ENCODE measurements at regions not wholly inside any gene's neighbourhood (a gene's known extent, or its start where the extent isn't known, plus 50 kb on each side); places are given as distances from the start of the nearest gene placed in this dataset.
"Not testable (repeated sequence)": the region's sequence is repeated elsewhere in the genome, so short reads cannot be mapped to it uniquely, and the experiment has no call there.

DNA sequence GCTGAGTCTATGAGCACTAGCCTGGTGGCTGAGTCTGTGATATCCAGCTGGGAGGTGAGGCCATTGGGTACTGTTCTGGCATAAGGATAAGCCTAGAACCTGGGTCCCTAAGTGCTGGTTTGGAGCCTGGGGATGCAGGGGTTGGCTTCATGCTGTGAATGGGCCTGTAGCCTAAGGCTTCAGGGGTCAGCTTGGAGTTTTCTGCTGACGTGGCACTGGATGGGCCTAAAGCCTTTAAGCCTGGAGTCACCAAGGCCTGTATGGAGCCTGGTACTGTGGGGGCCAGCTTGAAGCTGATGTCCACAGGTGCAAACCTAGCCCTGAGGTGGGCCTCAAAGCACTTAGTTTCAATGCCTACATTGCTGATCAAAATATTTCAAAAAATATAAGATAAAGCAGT lies 979.6 kb upstream of the POU3F4 start:
- Mint-ChIP-seq H3K4me3 (ENCODE audit: unreplicated experiment) (no peak overlapping the region), H3K9me3 (ENCODE audit: unreplicated experiment) (no peaks in the 10 kb centered on the region), H3K27me3 (ENCODE audit: unreplicated experiment) (peaks cover 5% of the 10 kb centered on the region), H3K4me1 (ENCODE audit: unreplicated experiment) (no peaks in the 10 kb centered on the region), H3K36me3 (ENCODE audit: low read depth, unreplicated experiment) (no peaks in the 10 kb centered on the region), H3K27ac (ENCODE audit: unreplicated experiment) (no peak overlapping the region)
- no peak for DNase-seq (ENCODE audit: low spot score)
- TF ChIP-seq, protein P1, sequence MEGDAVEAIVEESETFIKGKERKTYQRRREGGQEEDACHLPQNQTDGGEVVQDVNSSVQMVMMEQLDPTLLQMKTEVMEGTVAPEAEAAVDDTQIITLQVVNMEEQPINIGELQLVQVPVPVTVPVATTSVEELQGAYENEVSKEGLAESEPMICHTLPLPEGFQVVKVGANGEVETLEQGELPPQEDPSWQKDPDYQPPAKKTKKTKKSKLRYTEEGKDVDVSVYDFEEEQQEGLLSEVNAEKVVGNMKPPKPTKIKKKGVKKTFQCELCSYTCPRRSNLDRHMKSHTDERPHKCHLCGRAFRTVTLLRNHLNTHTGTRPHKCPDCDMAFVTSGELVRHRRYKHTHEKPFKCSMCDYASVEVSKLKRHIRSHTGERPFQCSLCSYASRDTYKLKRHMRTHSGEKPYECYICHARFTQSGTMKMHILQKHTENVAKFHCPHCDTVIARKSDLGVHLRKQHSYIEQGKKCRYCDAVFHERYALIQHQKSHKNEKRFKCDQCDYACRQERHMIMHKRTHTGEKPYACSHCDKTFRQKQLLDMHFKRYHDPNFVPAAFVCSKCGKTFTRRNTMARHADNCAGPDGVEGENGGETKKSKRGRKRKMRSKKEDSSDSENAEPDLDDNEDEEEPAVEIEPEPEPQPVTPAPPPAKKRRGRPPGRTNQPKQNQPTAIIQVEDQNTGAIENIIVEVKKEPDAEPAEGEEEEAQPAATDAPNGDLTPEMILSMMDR (IDR thresholded peaks at IDR 0.05; ENCODE audit: unreplicated experiment) = no peak

DNA sequence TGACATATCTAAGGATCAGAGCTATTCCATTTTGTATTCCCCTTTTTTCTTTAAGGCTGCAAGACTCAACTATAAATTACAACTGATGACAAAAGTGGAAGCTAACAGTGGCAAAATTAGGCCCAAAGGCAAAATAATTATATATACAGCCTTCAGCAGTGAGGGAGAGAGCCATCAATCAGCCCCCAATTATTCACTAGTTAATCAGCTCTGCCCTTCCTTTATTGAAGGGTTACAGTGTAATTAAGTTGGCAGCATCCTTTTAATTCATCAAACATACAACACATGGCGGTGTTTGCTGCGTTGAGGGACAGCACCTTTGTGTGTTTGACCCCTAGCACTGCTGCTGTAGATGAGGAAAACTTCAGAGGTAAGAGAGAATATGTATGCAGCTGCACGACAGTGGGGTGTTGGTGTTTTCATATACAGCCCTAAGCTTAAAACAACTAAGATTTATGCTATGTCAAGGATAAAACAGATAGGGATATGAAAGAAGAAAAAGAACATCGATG lies 973.9 kb upstream of the POU3F4 start:
- Mint-ChIP-seq H3K9me3 (ENCODE audit: unreplicated experiment) (no peaks in the 10 kb centered on the region), H3K4me3 (ENCODE audit: unreplicated experiment) (no peak overlapping the region), H3K27me3 (ENCODE audit: unreplicated experiment) (no peaks in the 10 kb centered on the region), H3K36me3 (ENCODE audit: low read depth, unreplicated experiment) (no peaks in the 10 kb centered on the region), H3K27ac (ENCODE audit: unreplicated experiment) (no peak overlapping the region), H3K4me1 (ENCODE audit: unreplicated experiment) (no peaks in the 10 kb centered on the region)
- no peak for DNase-seq (ENCODE audit: low spot score)
- TF ChIP-seq, protein P1 (IDR thresholded peaks at IDR 0.05; ENCODE audit: unreplicated experiment) = no peak

DNA sequence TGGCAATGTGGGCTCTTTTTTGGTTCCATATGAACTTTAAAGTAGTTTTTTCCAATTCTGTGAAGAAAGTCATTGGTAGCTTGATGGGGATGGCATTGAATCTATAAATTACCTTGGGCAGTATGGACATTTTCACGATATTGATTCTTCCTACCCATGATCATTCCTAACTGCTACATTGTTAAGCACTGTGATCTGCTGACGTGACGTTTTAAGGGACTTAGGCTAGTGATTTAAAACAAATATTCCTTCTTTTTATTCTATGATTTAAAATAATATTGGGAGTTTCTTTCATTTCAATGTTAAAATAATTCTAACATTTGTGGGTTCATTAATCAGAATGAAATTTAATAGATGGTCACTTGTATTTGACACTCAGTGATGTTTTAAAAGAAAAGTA lies 970.9 kb upstream of the POU3F4 start:
- H3K9me3 Mint-ChIP-seq (ENCODE audit: unreplicated experiment); H3K36me3 Mint-ChIP-seq (ENCODE audit: low read depth, unreplicated experiment); DNase-seq (ENCODE audit: low spot score); H3K27me3 Mint-ChIP-seq (ENCODE audit: unreplicated experiment); H3K4me3 Mint-ChIP-seq (ENCODE audit: unreplicated experiment); H3K27ac Mint-ChIP-seq (ENCODE audit: unreplicated experiment); H3K4me1 Mint-ChIP-seq (ENCODE audit: unreplicated experiment): not testable (repeated sequence)

DNA sequence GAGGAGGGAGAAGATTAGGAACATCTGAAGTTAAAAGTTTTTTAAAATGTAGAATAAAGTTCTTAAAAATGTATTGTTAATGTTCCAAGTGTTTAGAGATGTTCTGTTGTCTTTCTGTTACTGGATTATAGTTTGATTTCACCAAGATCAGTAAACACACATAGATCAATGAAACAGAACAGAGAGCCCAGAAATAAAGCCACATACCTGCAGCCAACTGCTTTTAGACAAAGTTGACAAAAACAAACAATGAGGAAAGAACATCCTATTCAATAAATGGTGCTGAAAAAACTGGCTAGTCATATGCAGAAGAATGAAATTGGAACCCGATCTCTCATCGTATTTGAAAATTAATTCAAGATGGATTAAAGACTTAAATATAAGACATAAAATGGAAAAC lies 966.3 kb upstream of the POU3F4 start:
- H3K9me3 Mint-ChIP-seq (ENCODE audit: unreplicated experiment) = no peaks in the 10 kb centered on the region
- TF ChIP-seq, protein P1 (IDR thresholded peaks at IDR 0.05; ENCODE audit: unreplicated experiment) = no peak
- no peaks in the 10 kb centered on the region for H3K27me3 Mint-ChIP-seq (ENCODE audit: unreplicated experiment)
- no peak overlapping the region for H3K27ac Mint-ChIP-seq (ENCODE audit: unreplicated experiment)
- H3K36me3 Mint-ChIP-seq (ENCODE audit: low read depth, unreplicated experiment) = no peaks in the 10 kb centered on the region
- DNase-seq (ENCODE audit: low spot score) = no peak
- H3K4me3 Mint-ChIP-seq (ENCODE audit: unreplicated experiment) = no peak overlapping the region
- H3K4me1 Mint-ChIP-seq (ENCODE audit: unreplicated experiment) = no peaks in the 10 kb centered on the region

DNA sequence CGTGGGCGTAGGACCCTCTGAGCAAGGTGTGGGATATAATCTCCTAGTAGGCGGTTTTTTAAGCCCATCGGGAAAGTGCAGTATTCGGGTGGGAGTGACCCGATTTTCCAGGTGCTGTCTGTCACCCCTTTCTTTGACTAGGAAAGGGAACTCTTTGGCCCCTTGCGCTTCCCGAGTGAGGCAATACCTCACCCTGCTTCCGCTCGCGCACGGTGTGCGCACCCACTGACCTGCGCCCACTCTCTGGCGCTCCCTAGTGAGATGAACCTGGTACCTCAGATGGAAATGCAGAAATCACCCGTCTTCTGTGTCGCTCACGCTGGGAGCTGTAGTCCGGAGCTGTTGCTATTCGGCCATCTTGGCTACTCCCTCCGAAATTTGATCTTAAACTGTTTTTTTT lies 955.9 kb upstream of the POU3F4 start:
- not testable (repeated sequence) for H3K9me3 Mint-ChIP-seq (ENCODE audit: unreplicated experiment); H3K4me1 Mint-ChIP-seq (ENCODE audit: unreplicated experiment); H3K4me3 Mint-ChIP-seq (ENCODE audit: unreplicated experiment); DNase-seq (ENCODE audit: low spot score); H3K36me3 Mint-ChIP-seq (ENCODE audit: low read depth, unreplicated experiment); H3K27ac Mint-ChIP-seq (ENCODE audit: unreplicated experiment); H3K27me3 Mint-ChIP-seq (ENCODE audit: unreplicated experiment)

DNA sequence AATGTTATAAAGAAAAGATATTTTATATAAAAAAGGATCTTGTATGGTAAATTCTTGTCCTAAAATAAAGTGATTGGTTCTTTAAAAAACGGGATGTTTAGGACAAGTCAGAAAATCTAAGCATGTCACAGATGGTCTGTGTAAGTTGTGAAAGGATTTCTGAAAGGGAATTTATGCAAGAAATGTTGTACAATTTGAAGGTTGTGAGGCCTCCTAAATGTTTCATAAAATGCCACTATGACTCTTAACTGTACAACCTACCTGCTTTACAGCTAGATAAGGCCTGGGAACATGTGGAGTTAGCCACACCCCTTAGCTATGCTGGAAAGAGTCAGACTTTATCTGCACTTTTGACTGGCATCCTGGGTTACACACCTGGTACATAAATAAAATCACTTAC lies 951.5 kb upstream of the POU3F4 start:
- H3K4me3 Mint-ChIP-seq (ENCODE audit: unreplicated experiment) = no peak overlapping the region
- no peak for DNase-seq (ENCODE audit: low spot score)
- no peaks in the 10 kb centered on the region for H3K4me1 Mint-ChIP-seq (ENCODE audit: unreplicated experiment)

More for the DNA sequence above, 951.5 kb upstream of the POU3F4 start:
- TF ChIP-seq, protein P1 (IDR thresholded peaks at IDR 0.05; ENCODE audit: unreplicated experiment) = no peak
- H3K9me3 Mint-ChIP-seq (ENCODE audit: unreplicated experiment) = peaks cover 5% of the 10 kb centered on the region
- H3K36me3 Mint-ChIP-seq (ENCODE audit: low read depth, unreplicated experiment) = no peaks in the 10 kb centered on the region
- H3K27me3 Mint-ChIP-seq (ENCODE audit: unreplicated experiment) = no peaks in the 10 kb centered on the region
- no peak overlapping the region for H3K27ac Mint-ChIP-seq (ENCODE audit: unreplicated experiment)
